Stimulated activated CD8-positive, alpha-beta memory T cell treated with anti-CD3 and anti-CD28 coated beads, Interleukin-15, amount 100 ng/mL, for 48 hours (primary cell): ENCODE measurements at regions not wholly inside any gene's neighbourhood (a gene's known extent, or its start where the extent isn't known, plus 50 kb on each side); places are given as distances from the start of the nearest gene placed in this dataset.

ENCODE experiments used
- DNase-seq, 2 donors: peaks; one replicate each; pipeline ENCODE4 v3.0.0-alpha.2; 2020; ENCODE audit warnings: low read depth in 2 of 2

- no peak for DNase-seq
Observed at GRCh38 chr6:8764733-8765132, 329.4 kb upstream of the SLC35B3 start.

- no peak for DNase-seq
Observed at GRCh38 chr6:8760951-8761350, 325.6 kb upstream of the SLC35B3 start.

GRCh38 chr6:8758412-8758811 lies 323.1 kb upstream of the SLC35B3 start:
- no peak for DNase-seq

GRCh38 chr6:8750627-8751026 lies 315.3 kb upstream of the SLC35B3 start:
- DNase-seq = no peak

GRCh38 chr6:8749465-8749864 lies 314.1 kb upstream of the SLC35B3 start:
- no peak for DNase-seq

- no peak for DNase-seq
Observed at GRCh38 chr6:8743170-8743745, 307.9 kb upstream of the SLC35B3 start.

- no peak for DNase-seq
Observed at GRCh38 chr6:8739454-8739853, 304.1 kb upstream of the SLC35B3 start.

- DNase-seq = no peak
Observed at GRCh38 chr6:8738951-8739350, 303.6 kb upstream of the SLC35B3 start.

- DNase-seq = no peak
Observed at GRCh38 chr6:8736156-8736895, 301.0 kb upstream of the SLC35B3 start.

GRCh38 chr6:8733879-8734278 lies 298.5 kb upstream of the SLC35B3 start:
- no peak for DNase-seq

- no peak for DNase-seq
Observed at GRCh38 chr6:8731874-8732273, 296.5 kb upstream of the SLC35B3 start.

GRCh38 chr6:8710668-8711431 lies 275.5 kb upstream of the SLC35B3 start:
- DNase-seq = no peak

- DNase-seq = no peak
Observed at GRCh38 chr6:8707956-8708772, 272.8 kb upstream of the SLC35B3 start.

GRCh38 chr6:8707369-8707768 lies 272.0 kb upstream of the SLC35B3 start:
- DNase-seq = no peak

GRCh38 chr6:8705435-8706020 lies 270.2 kb upstream of the SLC35B3 start:
- DNase-seq = no peak

- DNase-seq = no peak
Observed at GRCh38 chr6:8703059-8703458, 267.7 kb upstream of the SLC35B3 start.

- no peak for DNase-seq
Observed at GRCh38 chr6:8688821-8689220, 253.5 kb upstream of the SLC35B3 start.

GRCh38 chr6:8686077-8686476 lies 250.7 kb upstream of the SLC35B3 start:
- no peak for DNase-seq

GRCh38 chr6:8683204-8683603 lies 247.9 kb upstream of the SLC35B3 start:
- no peak for DNase-seq

GRCh38 chr6:8679823-8680222 lies 244.5 kb upstream of the SLC35B3 start:
- DNase-seq = no peak

- DNase-seq = no peak
Observed at GRCh38 chr6:8678466-8678865, 243.1 kb upstream of the SLC35B3 start.

- no peak for DNase-seq
Observed at GRCh38 chr6:8674126-8674525, 238.8 kb upstream of the SLC35B3 start.
